Neural cell (in vitro differentiated cells): ENCODE measurements at regions not wholly inside any gene's neighbourhood (a gene's known extent, or its start where the extent isn't known, plus 50 kb on each side); places are given as distances from the start of the nearest gene placed in this dataset.

Source experiments
- EP300 ChIP-seq: fragments of 450-650 bp; conservative IDR thresholded peaks from 2 replicates; pipeline ENCODE4 v1.6.1; 2014; ENCODE audit warnings: antibody characterized with exemption, mild to moderate bottlenecking, moderate library complexity; ENCODE audit not compliant: poor library complexity, severe bottlenecking
- EZH2 ChIP-seq: fragments of 200-600, 300-800 bp; shearing (Covaris generic), sonication (generic); IDR thresholded peaks from 2 replicates; pipeline ENCODE4 v1.6.1; 2014; ENCODE audit warnings: antibody characterized with exemption, low read length, borderline replicate concordance, mild to moderate bottlenecking; ENCODE audit not compliant: insufficient read depth, poor library complexity, severe bottlenecking
- MXI1 ChIP-seq: fragments of 450-650 bp; conservative IDR thresholded peaks from 2 replicates; pipeline ENCODE4 v1.6.1; 2014; ENCODE audit warnings: antibody characterized with exemption, mild to moderate bottlenecking; ENCODE audit not compliant: poor library complexity, severe bottlenecking
- POLR2AphosphoS5 ChIP-seq: IDR thresholded peaks from 2 replicates; pipeline ENCODE4 v1.6.1; 2012
- RAD21 ChIP-seq: fragments of 450-650 bp; conservative IDR thresholded peaks from 2 replicates; pipeline ENCODE4 v1.6.1; 2014; ENCODE audit warnings: antibody characterized with exemption, mild to moderate bottlenecking, moderate library complexity
- REST ChIP-seq: IDR thresholded peaks from 2 replicates; pipeline ENCODE4 v1.6.1; 2012; ENCODE audit warnings: borderline replicate concordance
- SMC3 ChIP-seq: fragments of 450-650 bp; conservative IDR thresholded peaks from 2 replicates; pipeline ENCODE4 v1.6.1; 2014; ENCODE audit warnings: antibody characterized with exemption, mild to moderate bottlenecking, moderate library complexity; ENCODE audit not compliant: poor library complexity
- TAF1 ChIP-seq: IDR thresholded peaks from 2 replicates; pipeline ENCODE4 v1.6.1; 2012; ENCODE audit warnings: low read depth
- TF ChIP-seq, protein P1 (sequence below): fragments of 450-650 bp; IDR thresholded peaks from 2 replicates; pipeline ENCODE4 v1.5.1; 2014; ENCODE audit warnings: antibody characterized with exemption, mild to moderate bottlenecking, moderate library complexity; ENCODE audit not compliant: poor library complexity, severe bottlenecking

GRCh38 chr22:27270818-27271510 is 530.6 kb downstream of the MN1 start:
- TF ChIP-seq, protein P1, sequence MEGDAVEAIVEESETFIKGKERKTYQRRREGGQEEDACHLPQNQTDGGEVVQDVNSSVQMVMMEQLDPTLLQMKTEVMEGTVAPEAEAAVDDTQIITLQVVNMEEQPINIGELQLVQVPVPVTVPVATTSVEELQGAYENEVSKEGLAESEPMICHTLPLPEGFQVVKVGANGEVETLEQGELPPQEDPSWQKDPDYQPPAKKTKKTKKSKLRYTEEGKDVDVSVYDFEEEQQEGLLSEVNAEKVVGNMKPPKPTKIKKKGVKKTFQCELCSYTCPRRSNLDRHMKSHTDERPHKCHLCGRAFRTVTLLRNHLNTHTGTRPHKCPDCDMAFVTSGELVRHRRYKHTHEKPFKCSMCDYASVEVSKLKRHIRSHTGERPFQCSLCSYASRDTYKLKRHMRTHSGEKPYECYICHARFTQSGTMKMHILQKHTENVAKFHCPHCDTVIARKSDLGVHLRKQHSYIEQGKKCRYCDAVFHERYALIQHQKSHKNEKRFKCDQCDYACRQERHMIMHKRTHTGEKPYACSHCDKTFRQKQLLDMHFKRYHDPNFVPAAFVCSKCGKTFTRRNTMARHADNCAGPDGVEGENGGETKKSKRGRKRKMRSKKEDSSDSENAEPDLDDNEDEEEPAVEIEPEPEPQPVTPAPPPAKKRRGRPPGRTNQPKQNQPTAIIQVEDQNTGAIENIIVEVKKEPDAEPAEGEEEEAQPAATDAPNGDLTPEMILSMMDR = no peak
- TF ChIP-seq EP300 (peak; percentile 78), POLR2AphosphoS5 (peak; percentile 46), REST (no peak), RAD21 (no peak), EZH2 (no peak), MXI1 (no peak), SMC3 (peak; percentile 27), TAF1 (no peak)
